Activated CD8-positive, alpha-beta memory T cell treated with anti-CD3 and anti-CD28 coated beads for 36 hours (primary cell): ENCODE measurements at regions not wholly inside any gene's neighbourhood (a gene's known extent, or its start where the extent isn't known, plus 50 kb on each side); places are given as distances from the start of the nearest gene placed in this dataset.

Source experiments
- CTCF ChIA-PET: fragments of 350-600 bp; sonication (Branson Sonifier 250); formaldehyde crosslinking; loops from one replicate; lab custom pipeline; 2021; ENCODE audit warnings: antibody characterized with exemption; lab: Charles Lee
- POLR2A ChIA-PET: fragments of 350-600 bp; sonication (Branson Sonifier 250); formaldehyde crosslinking; loops from one replicate; lab custom pipeline; 2021; ENCODE audit warnings: antibody characterized with exemption; lab: Charles Lee

DNA sequence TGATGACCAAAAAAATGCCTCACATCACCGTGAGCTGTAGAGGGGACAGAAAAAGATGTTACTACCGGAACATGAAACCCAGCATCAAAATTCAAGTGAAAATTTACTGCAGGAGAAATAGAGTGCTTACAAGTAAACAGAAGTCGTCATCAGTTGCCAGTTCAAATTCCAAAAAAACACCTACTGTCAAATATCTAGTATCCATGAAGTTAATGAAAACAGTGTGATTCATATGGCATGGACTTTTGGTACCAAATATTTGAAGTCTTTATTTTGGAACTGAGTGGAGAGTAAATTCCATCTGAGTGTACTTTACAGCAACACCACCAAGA is 388.9 kb upstream of the SPOCK3 start:
- ChIA-PET CTCF (no interaction called here), POLR2A (no interaction called here)

DNA sequence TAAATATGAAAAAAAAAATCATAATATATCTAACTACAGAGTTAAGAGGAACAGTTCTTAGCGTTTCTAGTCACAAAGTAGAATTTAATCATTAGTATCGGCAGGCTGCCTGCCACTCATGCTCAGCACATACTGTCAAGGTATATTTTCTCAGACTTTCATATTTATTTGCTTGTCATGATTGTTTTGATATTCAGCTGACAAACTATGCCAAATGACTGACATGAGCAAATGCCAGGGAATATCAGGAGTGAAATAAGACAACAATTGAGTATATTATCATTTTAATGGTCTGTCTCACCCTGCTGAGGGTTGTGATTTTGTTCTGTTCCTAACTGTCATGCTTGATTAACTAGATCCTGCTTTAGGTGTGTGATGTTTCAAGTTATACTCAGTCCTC is 395.0 kb upstream of the SPOCK3 start:
- ChIA-PET POLR2A (no interaction called here), CTCF (no interaction called here)

DNA sequence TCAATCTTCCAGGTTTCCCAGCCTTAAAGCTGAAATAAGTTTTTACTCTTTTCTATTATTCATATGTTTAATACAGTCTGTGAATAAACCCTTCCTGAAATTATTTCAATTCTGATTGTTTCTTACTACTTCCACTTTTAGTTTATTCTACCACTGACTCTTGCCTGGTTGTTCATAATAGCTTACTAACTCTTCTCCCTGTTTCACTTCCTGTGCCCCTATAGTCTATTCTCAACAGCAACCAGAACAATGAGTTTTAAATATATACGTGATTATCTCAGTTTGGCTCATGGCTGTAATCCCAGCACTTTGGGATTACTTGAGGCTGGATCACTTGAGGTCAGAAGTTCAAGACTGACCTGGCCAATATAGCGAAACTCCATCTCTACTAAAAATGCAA is 408.0 kb upstream of the SPOCK3 start:
- ChIA-PET POLR2A (no interaction called here), CTCF (no interaction called here)

DNA sequence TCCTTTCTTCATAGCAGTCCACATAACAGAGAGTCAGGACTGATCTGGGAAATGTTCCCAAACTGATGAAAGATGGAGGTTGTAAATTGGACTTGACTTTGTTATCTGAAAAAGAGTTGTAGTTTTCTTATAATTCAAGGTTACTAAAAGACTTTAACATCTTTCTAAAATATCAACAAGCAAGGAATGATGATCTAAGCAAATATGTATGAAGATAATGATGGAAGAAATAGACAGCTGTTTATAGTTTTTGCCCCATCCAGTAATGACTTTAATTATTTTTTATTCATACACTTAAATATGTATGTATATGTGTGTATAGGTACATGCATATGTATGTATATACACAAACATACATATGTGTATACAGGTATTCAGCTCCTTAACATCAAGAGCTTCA is 411.1 kb upstream of the SPOCK3 start:
- POLR2A ChIA-PET: no interaction called here
- CTCF ChIA-PET: no interaction called here

DNA sequence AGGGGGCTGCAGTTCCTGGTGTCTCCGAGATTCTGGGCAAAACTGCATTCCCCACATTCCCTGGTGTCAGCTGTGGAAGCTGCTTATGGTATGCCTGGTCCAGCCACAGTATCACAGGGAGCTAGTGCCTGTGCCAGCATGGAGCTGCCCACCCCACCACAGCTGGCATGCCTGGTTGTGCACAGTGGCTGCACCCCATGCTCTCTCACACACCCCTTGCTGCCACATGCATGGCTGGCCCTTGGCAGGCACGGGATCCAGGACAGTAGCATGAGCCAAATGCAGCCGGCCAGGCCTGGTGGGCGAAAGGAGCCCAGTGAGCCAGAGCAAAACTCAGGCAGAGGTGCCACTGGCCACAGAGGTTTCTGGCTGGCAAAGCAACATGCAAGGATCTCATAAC is 418.0 kb upstream of the SPOCK3 start:
- POLR2A ChIA-PET: no interaction called here

DNA sequence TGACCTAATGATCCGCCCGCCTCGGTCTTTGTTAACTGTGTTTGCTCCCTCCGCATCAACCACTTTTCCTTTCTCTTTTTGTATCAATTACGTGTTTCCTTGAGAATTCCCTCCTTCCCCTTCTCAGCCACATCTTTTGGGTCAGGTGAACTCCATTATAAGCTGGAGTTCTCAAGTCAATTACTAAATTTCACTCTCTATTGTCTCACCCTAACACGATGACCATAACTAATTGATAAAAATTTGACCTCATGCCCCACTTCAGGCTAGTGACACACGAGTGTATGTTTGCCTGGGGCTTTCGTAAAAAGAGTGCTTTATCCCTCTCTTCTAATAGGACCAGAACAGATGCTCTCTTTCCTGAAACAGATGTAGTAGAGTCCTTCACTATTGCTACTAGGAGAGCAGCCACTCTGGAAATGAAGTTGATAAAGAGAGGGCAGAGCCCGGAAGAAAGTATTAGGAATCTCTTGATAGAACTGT is 403.6 kb upstream of the ANXA10 start:
- ChIA-PET CTCF (no interaction called here), POLR2A (no interaction called here)

More for the DNA sequence above, 418.0 kb upstream of the SPOCK3 start:
- CTCF ChIA-PET: no interaction called here

DNA sequence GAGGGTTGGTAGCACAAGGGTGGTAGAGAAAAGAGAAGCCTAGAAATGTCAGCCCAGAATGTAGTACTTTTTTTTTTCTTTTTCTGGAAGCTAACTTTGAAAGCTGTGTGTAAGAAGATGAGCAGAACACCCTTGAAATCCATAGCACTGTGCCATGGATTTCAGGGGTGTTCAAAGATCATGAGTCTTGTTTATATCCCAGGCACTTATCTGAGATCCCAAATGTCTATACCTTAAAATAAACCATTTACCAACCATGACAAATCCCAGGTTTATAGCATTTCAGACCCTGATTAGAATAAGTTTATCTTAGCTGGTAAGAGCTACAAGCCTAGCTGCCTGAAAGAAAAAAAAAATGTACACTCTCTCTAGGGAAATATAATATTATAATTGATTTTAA is 389.9 kb upstream of the ANXA10 start:
- ChIA-PET POLR2A (no interaction called here), CTCF (no interaction called here)

DNA sequence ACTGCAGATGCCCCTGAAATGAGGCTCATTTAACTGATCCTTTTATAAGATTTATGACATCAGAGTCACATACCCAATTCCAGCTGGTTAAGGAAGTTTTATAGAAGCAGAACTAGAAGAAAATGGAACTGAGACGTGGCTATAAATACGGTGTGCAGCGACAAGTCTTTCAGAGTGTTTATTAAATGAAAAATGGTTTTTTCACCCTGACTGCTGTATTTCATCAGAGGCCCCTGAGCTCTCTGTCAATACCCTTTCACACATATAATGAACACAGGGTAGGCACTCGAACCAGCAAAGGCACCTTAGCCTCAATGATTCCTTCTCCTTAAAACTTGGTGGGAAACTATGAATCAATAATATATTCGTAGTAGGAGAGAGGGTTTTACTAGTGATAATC is 380.8 kb upstream of the ANXA10 start:
- ChIA-PET CTCF (no interaction called here), POLR2A (no interaction called here)

DNA sequence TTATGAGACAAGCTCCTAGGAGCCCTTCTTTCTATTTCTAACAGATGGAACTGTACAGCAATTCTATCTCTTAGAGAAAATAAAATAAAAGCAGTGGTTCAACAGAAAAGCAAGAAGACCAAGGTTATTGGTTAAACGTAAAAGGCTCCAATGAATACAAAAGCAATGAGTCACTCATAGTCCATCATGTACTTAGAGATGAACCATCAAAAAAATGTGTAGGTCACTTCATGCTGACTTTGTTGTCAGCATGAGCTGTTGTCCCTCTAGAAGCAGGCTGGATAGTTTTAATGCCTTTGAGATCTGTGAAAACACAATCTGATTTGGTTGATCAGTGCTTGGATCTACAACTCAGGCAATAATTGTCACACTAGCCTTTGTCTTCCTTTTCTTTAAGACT is 378.6 kb upstream of the ANXA10 start:
- CTCF ChIA-PET: no interaction called here

DNA sequence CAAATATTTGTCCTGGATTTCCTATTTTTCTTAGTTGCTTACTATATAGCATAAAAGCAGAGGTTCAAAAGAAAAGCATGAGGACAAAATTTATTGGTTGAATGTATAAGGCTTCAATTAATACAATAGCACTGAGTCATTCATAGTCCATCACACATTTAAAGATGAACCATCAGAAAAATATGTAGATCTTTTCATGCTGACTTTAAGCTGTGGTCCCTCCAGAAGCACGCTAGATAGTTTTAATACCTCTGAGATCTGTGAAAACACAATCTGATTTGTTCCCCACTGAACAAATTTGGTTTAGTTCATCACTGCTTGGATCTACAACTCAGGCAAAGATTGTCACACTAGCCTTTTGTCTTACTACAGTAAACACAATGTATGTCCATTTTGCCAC is 377.2 kb upstream of the ANXA10 start:
- ChIA-PET CTCF (interaction anchor here (0.6 kb wide), 1 partner anchor 95 kb away, joined by 3 read pairs; no protein-coding TSS in a partner anchor), POLR2A (no interaction called here)

More for the DNA sequence above, 378.6 kb upstream of the ANXA10 start:
- POLR2A ChIA-PET: no interaction called here

DNA sequence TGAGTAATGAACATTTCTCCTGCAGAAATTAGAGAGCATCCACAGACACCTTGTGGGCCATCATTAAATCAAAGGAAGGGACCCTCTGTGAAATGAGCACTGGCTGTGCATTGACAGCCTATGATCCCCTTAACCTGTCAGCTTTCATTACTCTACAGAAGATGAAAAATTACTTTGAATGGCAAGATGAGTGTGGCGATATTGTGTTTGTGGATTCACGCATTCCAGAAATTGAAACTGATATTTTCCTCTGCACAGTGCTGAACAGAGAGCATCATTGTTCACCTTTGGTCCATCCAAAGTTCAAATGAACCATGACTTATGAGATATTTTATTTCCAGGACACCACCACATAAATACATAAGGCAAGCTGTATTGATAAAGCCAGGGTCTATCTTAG is 374.8 kb upstream of the ANXA10 start:
- CTCF ChIA-PET: no interaction called here

DNA sequence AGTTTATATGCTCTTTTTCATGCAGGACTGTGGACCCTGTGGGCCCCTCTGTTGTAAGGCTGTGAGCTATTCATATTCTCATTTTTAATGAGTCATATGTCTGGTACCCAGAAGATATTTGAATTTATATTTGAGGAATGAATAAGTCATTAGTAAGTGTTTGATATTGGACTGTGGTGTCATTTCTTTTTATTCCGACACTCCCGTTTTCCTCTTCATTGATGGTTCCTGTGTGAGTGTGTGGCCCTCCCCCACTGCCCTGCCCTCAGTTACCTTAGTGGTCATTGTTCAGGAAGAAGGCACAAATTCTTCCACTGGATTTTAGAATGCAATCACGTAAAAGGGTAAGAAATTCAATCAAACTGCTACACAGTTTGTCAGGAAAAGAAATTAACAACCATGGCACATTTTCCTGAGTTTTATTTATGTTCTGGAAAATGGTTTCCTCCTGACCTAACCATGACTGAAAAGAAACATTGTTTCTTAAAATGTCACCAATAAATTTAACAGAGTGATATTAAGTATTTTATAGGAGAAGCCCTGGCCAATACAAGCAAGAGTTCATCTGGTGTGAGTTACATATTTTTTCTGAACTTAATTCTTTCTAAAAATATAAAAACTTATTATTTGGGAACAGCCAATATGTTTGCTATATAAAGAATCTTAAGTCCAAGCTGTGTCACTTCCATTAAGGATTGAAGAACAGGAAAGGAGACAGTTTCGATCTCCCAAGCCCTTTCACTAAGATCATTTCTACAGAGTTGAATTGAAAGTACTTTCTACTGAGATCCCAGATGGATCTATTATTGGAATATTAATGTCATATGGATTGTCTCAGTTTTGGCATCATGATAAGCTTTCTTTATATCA is 370.5 kb upstream of the ANXA10 start:
- CTCF ChIA-PET: no interaction called here
- POLR2A ChIA-PET: no interaction called here

More for the DNA sequence above, 374.8 kb upstream of the ANXA10 start:
- POLR2A ChIA-PET: no interaction called here

DNA sequence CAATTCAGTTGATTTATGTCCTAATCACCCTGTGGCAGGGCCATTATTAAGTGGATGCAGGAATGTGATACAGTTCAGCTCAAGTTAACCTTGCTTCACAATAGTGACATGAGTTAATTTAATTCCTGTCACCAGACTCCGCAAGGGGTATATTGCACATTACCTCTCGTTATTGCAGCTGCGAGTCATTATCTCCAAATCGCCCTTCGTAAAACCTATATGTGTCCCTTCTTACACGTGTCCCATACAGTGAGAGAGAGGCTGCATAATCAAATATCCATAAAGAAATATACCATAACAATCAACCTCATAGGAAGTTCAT is 369.9 kb upstream of the ANXA10 start:
- POLR2A ChIA-PET: no interaction called here
- CTCF ChIA-PET: no interaction called here

DNA sequence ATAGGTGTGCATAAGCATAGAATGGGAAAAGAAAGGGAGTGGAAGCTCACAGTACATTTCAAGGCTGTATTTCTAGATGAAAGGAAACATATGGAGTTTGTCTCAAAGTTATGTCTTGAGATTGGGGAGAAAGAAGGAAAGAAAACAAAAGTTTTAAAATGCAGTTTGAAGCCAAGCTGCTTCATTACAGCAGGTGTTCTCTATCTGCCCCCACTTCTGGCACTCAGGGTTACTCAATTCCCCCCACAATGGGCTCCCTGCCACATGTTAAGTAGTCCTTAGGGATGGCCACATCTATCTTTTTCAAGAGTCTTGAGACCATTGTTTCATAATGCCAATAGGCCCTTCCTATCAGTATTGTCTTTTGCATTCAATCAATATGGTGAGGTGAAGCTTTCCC is 367.4 kb upstream of the ANXA10 start:
- ChIA-PET CTCF (no interaction called here), POLR2A (no interaction called here)

DNA sequence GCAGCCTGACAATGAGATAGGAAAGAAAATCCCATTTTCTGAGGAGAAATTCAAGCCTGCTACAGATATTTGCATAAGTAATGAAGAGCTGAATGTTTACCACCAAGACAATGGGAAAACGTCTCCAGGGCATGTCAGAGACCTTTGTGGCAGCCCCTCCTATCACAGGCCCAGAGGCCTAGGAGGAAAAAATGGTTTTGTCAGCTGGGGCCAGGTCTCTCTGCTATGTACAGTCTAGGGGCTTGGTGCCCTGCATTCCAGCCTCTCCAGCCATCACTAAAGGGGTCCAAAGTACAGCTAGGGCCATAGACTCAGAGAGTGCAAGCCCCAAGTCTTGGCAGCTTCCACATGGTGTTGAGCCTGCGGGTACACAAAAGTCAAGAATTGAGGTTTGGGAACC is 361.6 kb upstream of the ANXA10 start:
- ChIA-PET CTCF (no interaction called here), POLR2A (no interaction called here)

DNA sequence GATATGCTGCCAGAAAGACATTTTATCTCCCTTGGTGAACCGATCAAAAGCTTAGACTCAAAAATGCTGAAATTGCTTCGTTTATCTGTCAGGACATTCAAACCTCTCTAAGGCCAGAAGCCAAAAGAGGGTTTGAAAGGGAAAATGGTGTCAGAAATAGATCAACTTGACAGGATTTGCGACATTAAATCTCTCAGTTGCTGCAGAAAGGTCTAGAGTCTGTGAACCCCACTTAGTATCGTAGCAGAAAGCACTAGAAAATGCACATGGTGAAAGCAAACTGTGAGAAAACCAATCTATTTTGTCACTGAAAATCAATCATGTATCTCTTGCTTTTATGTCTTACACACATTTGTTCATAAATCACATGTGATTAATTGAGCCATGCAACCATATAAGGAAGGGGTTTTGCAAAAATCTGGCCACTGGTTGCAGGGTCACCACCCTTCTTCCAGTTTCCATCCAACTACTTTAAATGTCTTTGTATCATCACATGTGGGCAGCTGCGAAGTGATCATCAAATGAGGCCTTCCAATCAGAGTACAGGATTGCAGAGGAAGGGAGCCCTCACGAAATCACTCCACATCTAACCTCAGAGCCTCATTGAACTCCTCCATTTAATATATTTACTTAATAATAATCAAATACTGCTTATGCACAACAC is 347.2 kb upstream of the ANXA10 start:
- ChIA-PET POLR2A (no interaction called here), CTCF (no interaction called here)

DNA sequence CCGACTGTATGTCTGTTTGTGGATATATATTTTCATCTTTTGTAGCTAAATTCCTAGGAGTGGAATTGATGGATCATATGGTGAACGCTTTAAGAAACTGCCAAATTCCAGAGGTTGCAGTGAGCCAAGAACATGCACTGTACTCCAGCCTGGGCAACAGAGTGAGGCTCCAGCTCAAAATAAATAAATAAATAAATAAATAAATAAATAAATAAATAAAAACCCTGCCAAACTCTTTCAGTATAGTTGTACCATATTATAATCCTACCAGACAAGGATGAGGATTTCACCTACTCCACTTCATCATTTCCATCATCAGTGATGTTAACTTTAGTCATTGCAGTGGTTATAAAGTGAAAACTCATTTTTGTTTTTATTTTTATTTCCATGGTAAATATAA is 325.1 kb upstream of the ANXA10 start:
- CTCF ChIA-PET: no interaction called here
- POLR2A ChIA-PET: no interaction called here

DNA sequence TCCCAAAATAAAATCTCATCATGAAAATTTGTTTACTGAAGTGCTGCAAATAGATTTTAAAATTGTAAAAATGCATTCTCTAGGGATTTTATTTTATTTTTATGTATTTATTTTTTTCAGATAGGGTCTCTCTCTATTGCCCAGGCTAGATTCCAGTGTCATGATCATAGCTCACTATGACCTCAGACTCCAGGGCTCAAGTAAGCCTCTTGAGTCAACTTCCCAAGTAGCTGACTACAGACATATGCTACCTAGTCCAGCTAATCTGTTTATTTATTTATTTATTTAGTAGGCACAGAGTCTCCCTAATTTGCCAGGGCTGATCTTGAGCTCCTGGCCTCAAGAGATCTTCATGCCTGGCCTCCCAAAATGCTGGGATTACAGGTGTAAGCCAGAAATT is 317.7 kb upstream of the ANXA10 start:
- CTCF ChIA-PET: no interaction called here

DNA sequence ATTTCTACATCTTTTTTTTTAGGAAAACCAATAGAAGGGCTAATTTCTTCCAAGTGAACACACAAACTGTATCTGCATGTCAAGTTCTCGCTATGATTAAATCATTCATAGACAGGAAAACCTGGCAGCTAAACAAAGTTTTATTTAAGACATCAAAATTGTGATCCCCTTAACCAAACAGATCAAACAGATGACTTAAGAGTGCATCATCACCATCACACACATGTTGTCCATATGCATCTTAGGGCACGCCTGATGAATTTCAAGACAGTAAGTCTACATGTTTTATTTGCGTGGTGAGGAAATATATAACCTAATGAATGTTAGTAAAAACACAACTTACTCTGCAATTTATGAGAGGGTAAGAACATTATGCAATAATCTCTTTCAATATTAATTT is 317.0 kb upstream of the ANXA10 start:
- ChIA-PET POLR2A (no interaction called here), CTCF (no interaction called here)

More for the DNA sequence above, 317.7 kb upstream of the ANXA10 start:
- POLR2A ChIA-PET: no interaction called here

DNA sequence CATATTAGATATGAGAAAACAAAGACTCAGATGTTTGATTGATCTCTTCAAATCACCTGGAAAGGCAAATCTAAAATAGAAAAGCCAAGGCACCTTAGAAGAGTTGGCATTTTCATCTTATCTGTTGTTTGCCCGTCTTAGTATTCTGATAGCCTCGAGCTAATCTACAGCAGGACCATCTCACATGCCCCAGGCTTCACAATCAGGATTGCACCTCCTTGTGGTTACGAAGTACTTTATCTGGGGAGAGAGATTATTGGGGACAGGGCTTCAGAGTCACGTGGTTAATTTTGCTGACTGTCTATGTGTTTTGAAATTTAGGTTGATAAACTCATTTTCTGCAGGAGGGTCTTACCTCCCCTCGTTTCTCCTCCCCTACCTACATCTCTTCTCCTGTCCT is 313.1 kb upstream of the ANXA10 start:
- ChIA-PET CTCF (no interaction called here), POLR2A (no interaction called here)

DNA sequence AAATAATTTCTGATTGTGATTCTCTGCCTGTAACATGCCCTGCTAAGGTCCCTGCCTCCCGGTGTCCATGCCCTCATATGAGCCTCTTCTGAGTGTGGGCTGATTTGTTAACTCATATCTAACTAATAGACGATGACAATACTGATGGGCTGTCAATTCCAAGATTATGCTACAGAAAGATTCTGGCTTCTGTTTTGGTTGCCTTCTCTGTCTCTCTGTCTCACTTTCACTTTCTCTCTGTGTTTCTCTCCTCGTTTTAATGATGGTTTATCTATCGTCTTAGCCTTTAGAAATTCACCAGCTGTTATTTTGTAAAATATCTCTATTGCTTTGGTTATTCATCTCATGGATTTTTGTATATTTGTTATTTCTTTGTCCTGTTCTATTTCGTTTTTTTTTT is 312.5 kb upstream of the ANXA10 start:
- ChIA-PET POLR2A (no interaction called here), CTCF (no interaction called here)
